ENCODE measurements at regions not wholly inside any gene's neighbourhood (a gene's known extent, or its start where the extent isn't known, plus 50 kb on each side); places are given as distances from the start of the nearest gene placed in this dataset.

DNA sequence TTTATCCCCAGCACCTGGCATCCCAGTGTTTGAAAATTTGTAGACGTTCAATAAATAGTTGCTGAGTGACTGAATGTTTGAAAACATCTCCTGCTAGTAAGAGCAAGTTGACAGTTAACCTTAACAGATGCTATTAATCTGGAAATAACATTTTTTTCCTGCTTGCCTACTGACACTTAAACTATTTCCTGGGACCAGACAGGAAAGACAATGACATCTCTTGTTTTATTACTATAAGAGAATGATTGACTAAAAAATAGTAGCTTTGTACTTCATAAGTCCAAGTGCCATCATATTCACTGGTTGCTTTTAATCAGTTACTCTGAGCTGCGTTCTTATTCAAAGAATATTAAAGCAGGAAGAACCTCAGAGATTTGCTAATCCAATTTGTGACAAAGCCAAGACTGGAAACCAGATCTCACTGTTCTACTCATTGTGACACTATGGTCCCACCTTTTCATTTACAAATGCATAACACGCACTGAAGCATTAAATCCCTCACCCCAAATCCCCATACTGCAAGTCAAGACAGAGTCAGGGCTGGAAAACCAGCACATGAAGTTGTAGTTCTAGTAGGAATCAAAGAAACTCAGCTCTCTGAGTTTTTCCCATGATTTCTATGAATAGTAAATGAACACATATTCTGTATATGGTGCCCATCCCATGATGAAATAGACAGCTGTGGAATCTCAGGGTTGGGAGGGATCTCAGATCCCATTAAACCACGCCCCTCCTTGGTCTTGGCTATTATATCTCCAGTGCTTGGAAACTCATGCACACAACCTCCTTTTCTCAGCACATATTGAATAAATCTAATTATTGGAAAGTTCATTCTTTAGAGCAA is 212.7 kb upstream of the P2RY1 start:
- H3K27ac ChIP-seq (ENCODE audit: insufficient read depth, low read depth, low read length): no peak overlapping the region
- BruUV-seq (replicated peaks): no TSS peak
- intact Hi-C loops (cut with micrococcal nuclease) (no loop called here), dilution Hi-C loops (cut with MboI; ENCODE audit: extremely low pct_ligation_motif_present, low sequenced_read_pairs) (no loop called here)
- H3K4me2 ChIP-seq (ENCODE audit: insufficient read depth, low read length): no peak overlapping the region
- no peaks in the 10 kb centered on the region for H4K20me1 ChIP-seq (replicated peaks; ENCODE audit: control insufficient read depth, extremely low read depth, insufficient read depth, low read length)
- no peak for FAIRE-seq
- no peak overlapping the region for H3K9ac ChIP-seq (replicated peaks; ENCODE audit: extremely low read depth, insufficient read depth, low read length)
- ChIA-PET POLR2A (no interaction called here), CTCF (no interaction called here)
- H2AFZ ChIP-seq (ENCODE audit: low read depth, low read length): no peak overlapping the region
- no peaks in the 10 kb centered on the region for H3K36me3 ChIP-seq (ENCODE audit: control insufficient read depth in 2 of 2, extremely low read depth in 1 of 2, insufficient read depth in 2 of 2, low read length in 2 of 2)
- no peaks in the 10 kb centered on the region for H3K79me2 ChIP-seq (ENCODE audit: control insufficient read depth, insufficient read depth, low read length)
- H3K9me1 ChIP-seq (replicated peaks; ENCODE audit: control insufficient read depth, extremely low read depth, insufficient read depth, low read length): no peaks in the 10 kb centered on the region
- peaks cover 5 to 6% of the 10 kb centered on the region in 2 experiments for H3K27me3 ChIP-seq (ENCODE audit: control insufficient read depth in 2 of 2, insufficient read depth in 2 of 2, low read length in 2 of 2)
- H3K9me3 ChIP-seq (replicated peaks; ENCODE audit: control insufficient read depth, insufficient read depth, low read length): no peaks in the 10 kb centered on the region
- no peaks in the 10 kb centered on the region for H3K4me1 ChIP-seq (ENCODE audit: control insufficient read depth, extremely low read depth, insufficient read depth, low read length)
- DNase-seq (ENCODE audit: low read depth, low spot score): no peak
- TF ChIP-seq FOS (IDR thresholded peaks at IDR 0.05; ENCODE audit: borderline replicate concordance, insufficient read depth, low read length) (no peak), MAX (IDR thresholded peaks at IDR 0.05; ENCODE audit: insufficient read depth, insufficient read length) (no peak), MYC (IDR thresholded peaks at IDR 0.05; ENCODE audit: low read depth, low read length) (no peak), POLR2AphosphoS5 (IDR thresholded peaks at IDR 0.05; ENCODE audit: insufficient read depth, low read depth, low read length) (no peak), JUN (IDR thresholded peaks at IDR 0.05; ENCODE audit: borderline replicate concordance, insufficient read depth, insufficient read length, low read depth) (no peak), POLR2A (IDR thresholded peaks at IDR 0.05; ENCODE audit: low read depth, low read length) (no peak), EZH2 (IDR thresholded peaks at IDR 0.05; ENCODE audit: borderline replicate concordance, low read depth, low read length, severe bottlenecking) (no peak), GATA2 (IDR thresholded peaks at IDR 0.05; ENCODE audit: insufficient read depth, insufficient read length, low read depth, low read length) (no peak), CTCF (IDR thresholded peaks at IDR 0.05; ENCODE audit: extremely low read depth in 1 of 2, insufficient read depth in 1 of 2, low read depth in 1 of 2, low read length in 2 of 2) (no peak)
- no peak overlapping the region for H3K4me3 ChIP-seq (replicated peaks in 1 of 3; ENCODE audit: insufficient read depth in 1 of 3, low read depth in 1 of 3, low read length in 3 of 3)

Data from endothelial cell of umbilical vein (primary cell).